ENCODE measurements at regions not wholly inside any gene's neighbourhood (a gene's known extent, or its start where the extent isn't known, plus 50 kb on each side); places are given as distances from the start of the nearest gene placed in this dataset.
"Not testable (repeated sequence)": the region's sequence is repeated elsewhere in the genome, so short reads cannot be mapped to it uniquely, and the experiment has no call there.

GRCh38 chr2:45117383-45117782 lies 108.1 kb upstream of the SIX2 start:
- no peak for DNase-seq
- no peaks in the 10 kb centered on the region for H3K36me3 Mint-ChIP-seq (ENCODE audit: low read depth)
- no peaks in the 10 kb centered on the region for H3K4me1 Mint-ChIP-seq
- no peaks in the 10 kb centered on the region for H3K9me3 ChIP-seq (ENCODE audit: control insufficient read depth, low read length, poor library complexity, severe bottlenecking)
- no peaks in the 10 kb centered on the region for H3K27me3 Mint-ChIP-seq
- no peak overlapping the region for H3K4me3 Mint-ChIP-seq
- H3K27ac Mint-ChIP-seq, result no peak overlapping the region
- no peak for ATAC-seq

GRCh38 chr2:45115181-45115580 lies 105.9 kb upstream of the SIX2 start:
- ATAC-seq (no peak), DNase-seq (no peak)
- no peaks in the 10 kb centered on the region for H3K9me3 ChIP-seq (ENCODE audit: control insufficient read depth, low read length, poor library complexity, severe bottlenecking)
- Mint-ChIP-seq H3K27ac (no peak overlapping the region), H3K36me3 (ENCODE audit: low read depth) (no peaks in the 10 kb centered on the region), H3K4me3 (no peak overlapping the region), H3K4me1 (no peaks in the 10 kb centered on the region), H3K27me3 (no peaks in the 10 kb centered on the region)

- DNase-seq, result no peak
- Mint-ChIP-seq H3K27me3 (peaks cover under 1% of the 10 kb centered on the region), H3K4me1 (no peaks in the 10 kb centered on the region), H3K4me3 (no peak overlapping the region), H3K27ac (no peak overlapping the region), H3K36me3 (ENCODE audit: low read depth) (no peaks in the 10 kb centered on the region)
- no peaks in the 10 kb centered on the region for H3K9me3 ChIP-seq (ENCODE audit: control insufficient read depth, low read length, poor library complexity, severe bottlenecking)
- ATAC-seq, result no peak
Observed at GRCh38 chr2:45114221-45114955, 105.1 kb upstream of the SIX2 start.

GRCh38 chr2:45112750-45113149 lies 103.5 kb upstream of the SIX2 start:
- no peak for DNase-seq
- Mint-ChIP-seq H3K4me1 (no peaks in the 10 kb centered on the region), H3K27me3 (peaks cover 4% of the 10 kb centered on the region), H3K4me3 (no peak overlapping the region), H3K36me3 (ENCODE audit: low read depth) (no peaks in the 10 kb centered on the region), H3K27ac (no peak overlapping the region)
- no peak for ATAC-seq
- no peaks in the 10 kb centered on the region for H3K9me3 ChIP-seq (ENCODE audit: control insufficient read depth, low read length, poor library complexity, severe bottlenecking)

- Mint-ChIP-seq H3K36me3 (ENCODE audit: low read depth) (no peaks in the 10 kb centered on the region), H3K4me1 (no peaks in the 10 kb centered on the region), H3K4me3 (no peak overlapping the region), H3K27me3 (peaks cover 26% of the 10 kb centered on the region), H3K27ac (no peak overlapping the region)
- DNase-seq (no peak), ATAC-seq (no peak)
- no peaks in the 10 kb centered on the region for H3K9me3 ChIP-seq (ENCODE audit: control insufficient read depth, low read length, poor library complexity, severe bottlenecking)
Observed at GRCh38 chr2:45105050-45105582, 95.9 kb upstream of the SIX2 start.

GRCh38 chr2:45104429-45104828 lies 95.2 kb upstream of the SIX2 start:
- H3K9me3 ChIP-seq (ENCODE audit: control insufficient read depth, low read length, poor library complexity, severe bottlenecking), result no peaks in the 10 kb centered on the region
- H3K27me3 Mint-ChIP-seq, result peaks cover 26% of the 10 kb centered on the region
- ATAC-seq (no peak), DNase-seq (no peak)
- H3K4me1 Mint-ChIP-seq, result no peaks in the 10 kb centered on the region
- H3K27ac Mint-ChIP-seq, result no peak overlapping the region
- no peaks in the 10 kb centered on the region for H3K36me3 Mint-ChIP-seq (ENCODE audit: low read depth)
- H3K4me3 Mint-ChIP-seq, result no peak overlapping the region

GRCh38 chr2:45103351-45104345 lies 94.4 kb upstream of the SIX2 start:
- H3K9me3 ChIP-seq (ENCODE audit: control insufficient read depth, low read length, poor library complexity, severe bottlenecking), result no peaks in the 10 kb centered on the region
- Mint-ChIP-seq H3K27me3 (peaks cover 22% of the 10 kb centered on the region), H3K4me1 (no peaks in the 10 kb centered on the region), H3K4me3 (no peak overlapping the region), H3K27ac (no peak overlapping the region), H3K36me3 (ENCODE audit: low read depth) (no peaks in the 10 kb centered on the region)
- DNase-seq (no peak), ATAC-seq (no peak)

GRCh38 chr2:45102579-45103117 lies 93.4 kb upstream of the SIX2 start:
- ATAC-seq (no peak), DNase-seq (no peak)
- Mint-ChIP-seq H3K36me3 (ENCODE audit: low read depth) (no peaks in the 10 kb centered on the region), H3K4me1 (no peaks in the 10 kb centered on the region), H3K27ac (no peak overlapping the region), H3K4me3 (no peak overlapping the region), H3K27me3 (peaks cover 22% of the 10 kb centered on the region)
- no peaks in the 10 kb centered on the region for H3K9me3 ChIP-seq (ENCODE audit: control insufficient read depth, low read length, poor library complexity, severe bottlenecking)

GRCh38 chr2:45102141-45102540 lies 92.9 kb upstream of the SIX2 start:
- DNase-seq, result no peak
- no peak overlapping the region for H3K27ac Mint-ChIP-seq
- no peak for ATAC-seq
- H3K27me3 Mint-ChIP-seq, result peaks cover 27% of the 10 kb centered on the region
- no peak overlapping the region for H3K4me3 Mint-ChIP-seq
- no peaks in the 10 kb centered on the region for H3K4me1 Mint-ChIP-seq
- no peaks in the 10 kb centered on the region for H3K9me3 ChIP-seq (ENCODE audit: control insufficient read depth, low read length, poor library complexity, severe bottlenecking)
- no peaks in the 10 kb centered on the region for H3K36me3 Mint-ChIP-seq (ENCODE audit: low read depth)

- Mint-ChIP-seq H3K4me3 (no peak overlapping the region), H3K27ac (no peak overlapping the region), H3K27me3 (peaks cover 38% of the 10 kb centered on the region), H3K4me1 (no peaks in the 10 kb centered on the region), H3K36me3 (ENCODE audit: low read depth) (peaks cover 3% of the 10 kb centered on the region)
- no peak for ATAC-seq
- H3K9me3 ChIP-seq (ENCODE audit: control insufficient read depth, low read length, poor library complexity, severe bottlenecking), result no peaks in the 10 kb centered on the region
- no peak for DNase-seq
Observed at GRCh38 chr2:45096996-45097395, 87.7 kb upstream of the SIX2 start.

GRCh38 chr2:45096038-45096437 lies 86.8 kb upstream of the SIX2 start:
- ATAC-seq; H3K36me3 Mint-ChIP-seq (ENCODE audit: low read depth); DNase-seq; H3K4me1 Mint-ChIP-seq; H3K4me3 Mint-ChIP-seq; H3K9me3 ChIP-seq (ENCODE audit: control insufficient read depth, low read length, poor library complexity, severe bottlenecking); H3K27ac Mint-ChIP-seq: not testable (repeated sequence)
- H3K27me3 Mint-ChIP-seq, result peaks cover 38% of the 10 kb centered on the region

- ATAC-seq (no peak), DNase-seq (no peak)
- peaks cover 3% of the 10 kb centered on the region for H3K36me3 Mint-ChIP-seq (ENCODE audit: low read depth)
- H3K27ac Mint-ChIP-seq, result no peak overlapping the region
- H3K27me3 Mint-ChIP-seq, result peaks cover 39% of the 10 kb centered on the region
- H3K4me3 Mint-ChIP-seq, result no peak overlapping the region
- no peaks in the 10 kb centered on the region for H3K9me3 ChIP-seq (ENCODE audit: control insufficient read depth, low read length, poor library complexity, severe bottlenecking)
- H3K4me1 Mint-ChIP-seq, result no peaks in the 10 kb centered on the region
Observed at GRCh38 chr2:45093663-45094062, 84.4 kb upstream of the SIX2 start.

GRCh38 chr2:45093181-45093580 lies 83.9 kb upstream of the SIX2 start:
- ATAC-seq, result no peak
- H3K9me3 ChIP-seq (ENCODE audit: control insufficient read depth, low read length, poor library complexity, severe bottlenecking), result no peaks in the 10 kb centered on the region
- no peak overlapping the region for H3K4me3 Mint-ChIP-seq
- no peak overlapping the region for H3K27ac Mint-ChIP-seq
- DNase-seq, result no peak
- H3K36me3 Mint-ChIP-seq (ENCODE audit: low read depth), result peaks cover 3% of the 10 kb centered on the region
- peaks cover 44% of the 10 kb centered on the region for H3K27me3 Mint-ChIP-seq
- H3K4me1 Mint-ChIP-seq, result no peaks in the 10 kb centered on the region
